T47D (cell line): ENCODE measurements at regions not wholly inside any gene's neighbourhood (a gene's known extent, or its start where the extent isn't known, plus 50 kb on each side); places are given as distances from the start of the nearest gene placed in this dataset.

ENCODE experiments used
- DNase-seq, 2 experiments: peaks; one replicate each; pipeline versions ENCODE4 v3.0.0 to v3.0.0-alpha.2; 2011 to 2012; ENCODE audit warnings: low read depth in 1 of 2, low spot score in 1 of 2
- JUND ChIP-seq: IDR thresholded peaks from 2 replicates; pipeline ENCODE4 v1.6.1; 2012; ENCODE audit warnings: low read depth
- in situ Hi-C: cut with HindIII; loops from 2 replicates; pipeline ENCODE4 v1.10.0; 2016; ENCODE audit warnings: low sequenced_read_pairs, low pct_unique_long_range_greater_than_20kb

DNA sequence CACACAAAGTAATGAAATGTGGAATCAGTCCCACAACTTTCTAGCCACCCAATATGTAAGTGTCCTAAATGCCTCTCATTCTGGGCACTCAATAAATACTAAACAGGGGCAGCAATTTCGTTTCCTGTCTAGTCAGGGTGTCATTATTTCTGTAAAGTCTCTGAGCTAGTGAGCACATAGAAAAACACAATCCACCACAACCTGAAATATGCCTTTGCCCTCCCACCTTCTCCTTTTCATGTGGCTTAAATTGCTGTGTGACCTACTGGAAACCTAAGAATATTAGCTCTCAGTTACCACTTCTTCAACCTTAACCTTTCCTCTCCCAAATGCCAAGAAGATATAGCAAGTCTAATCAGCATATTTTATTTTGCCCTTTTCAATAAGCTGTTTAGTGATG lies 456.3 kb upstream of the KCNMB2 start:
- in situ Hi-C loops, result no loop called here
- no peak for TF ChIP-seq JUND

GRCh38 chr3:178082326-178082906 lies 453.8 kb upstream of the KCNMB2 start:
- in situ Hi-C loops, result no loop called here
- TF ChIP-seq JUND, result no peak
- peak; percentile 34 to 92 for DNase-seq

More for the DNA sequence above, 456.3 kb upstream of the KCNMB2 start:
- no peak for DNase-seq

- in situ Hi-C loops, result no loop called here
- peak in 1 of 2 experiments; percentile 76 for DNase-seq
- no peak for TF ChIP-seq JUND
Observed at GRCh38 chr3:178083906-178084866, 452.1 kb upstream of the KCNMB2 start.

DNA sequence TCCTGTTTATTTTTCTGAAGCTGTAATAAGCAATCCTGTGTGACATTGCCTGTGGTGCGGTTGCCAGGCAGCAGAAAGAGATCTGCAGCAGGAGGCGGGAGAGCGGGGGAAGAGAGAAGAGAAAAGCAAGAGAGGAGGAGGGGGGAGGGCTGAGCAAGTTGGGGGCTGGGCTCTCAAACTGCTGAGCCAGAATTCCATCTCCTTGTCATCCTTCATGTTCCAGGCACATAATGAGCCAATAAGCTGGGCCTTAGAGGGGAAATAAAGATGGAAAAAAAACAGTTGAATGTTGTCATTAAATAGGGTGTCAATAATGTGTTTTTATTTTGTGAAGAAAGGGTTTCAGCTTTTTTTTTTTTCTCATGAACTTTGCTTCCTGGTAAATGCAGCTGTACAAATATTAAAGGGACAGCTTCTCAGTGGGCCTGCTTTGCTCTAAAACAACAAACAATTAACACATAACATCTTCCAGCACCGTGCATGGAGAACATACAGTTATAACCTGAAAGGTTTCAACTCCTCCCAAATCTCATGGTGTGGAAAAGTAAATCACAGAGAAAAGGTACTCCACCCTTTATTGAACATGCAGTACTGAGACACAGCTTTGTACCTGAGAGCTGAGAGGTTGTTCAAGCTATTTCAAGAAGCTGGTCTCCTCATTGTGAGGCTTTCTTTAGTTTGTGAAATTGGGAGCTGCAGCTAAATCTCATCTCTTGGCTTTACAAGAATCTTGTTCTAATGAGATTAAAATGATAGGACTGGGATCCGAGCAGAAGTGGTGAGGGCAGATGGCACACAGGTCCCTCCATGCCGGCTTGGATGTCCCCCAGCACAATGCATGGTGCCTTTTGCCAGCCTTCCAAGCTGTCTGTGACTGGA lies 451.1 kb upstream of the KCNMB2 start:
- in situ Hi-C loops, result no loop called here
- DNase-seq, result peak; percentile 33 to 91
- TF ChIP-seq JUND, result no peak

DNA sequence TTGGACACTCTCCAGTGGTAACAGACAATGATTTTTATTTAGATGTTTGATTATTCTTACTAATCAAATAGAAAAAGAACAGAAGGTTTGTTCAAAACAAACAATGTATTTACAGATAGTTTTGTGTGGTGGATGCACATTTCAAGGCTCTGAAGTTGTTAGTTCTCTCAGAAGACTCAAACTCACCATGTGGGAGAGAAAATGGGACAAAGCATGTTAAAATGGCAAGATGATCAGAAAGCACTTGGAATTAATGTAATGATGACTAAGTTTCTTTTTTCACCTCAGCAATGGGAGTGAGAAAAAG lies 450.5 kb upstream of the KCNMB2 start:
- in situ Hi-C loops, result no loop called here
- no peak for DNase-seq
- no peak for TF ChIP-seq JUND

- no peak for DNase-seq
- in situ Hi-C loops, result no loop called here
- TF ChIP-seq JUND, result no peak
Observed at GRCh38 chr3:178086144-178086825, 450.0 kb upstream of the KCNMB2 start.

- TF ChIP-seq JUND, result no peak
- in situ Hi-C loops, result no loop called here
- no peak for DNase-seq
Observed at GRCh38 chr3:178087376-178087775, 448.9 kb upstream of the KCNMB2 start.

DNA sequence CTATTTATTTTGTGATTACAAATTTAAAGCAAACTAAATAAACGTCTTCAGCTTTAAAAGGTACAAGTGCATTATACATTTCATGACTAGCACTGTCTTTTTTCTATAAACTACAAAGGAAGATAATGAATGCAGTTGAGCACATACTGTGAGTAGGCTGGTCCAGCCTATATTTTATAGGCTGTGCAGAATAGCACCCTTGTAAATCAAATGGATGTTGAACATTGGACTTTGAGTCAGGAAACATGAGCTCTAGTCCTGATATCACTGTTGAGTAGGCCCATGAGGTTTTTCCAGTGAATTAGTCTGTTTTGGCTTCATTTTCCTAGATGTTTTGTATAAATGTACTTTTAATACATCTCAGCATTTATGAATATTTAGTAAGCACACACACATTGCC lies 447.3 kb upstream of the KCNMB2 start:
- TF ChIP-seq JUND, result no peak
- no peak for DNase-seq
- in situ Hi-C loops, result no loop called here

DNA sequence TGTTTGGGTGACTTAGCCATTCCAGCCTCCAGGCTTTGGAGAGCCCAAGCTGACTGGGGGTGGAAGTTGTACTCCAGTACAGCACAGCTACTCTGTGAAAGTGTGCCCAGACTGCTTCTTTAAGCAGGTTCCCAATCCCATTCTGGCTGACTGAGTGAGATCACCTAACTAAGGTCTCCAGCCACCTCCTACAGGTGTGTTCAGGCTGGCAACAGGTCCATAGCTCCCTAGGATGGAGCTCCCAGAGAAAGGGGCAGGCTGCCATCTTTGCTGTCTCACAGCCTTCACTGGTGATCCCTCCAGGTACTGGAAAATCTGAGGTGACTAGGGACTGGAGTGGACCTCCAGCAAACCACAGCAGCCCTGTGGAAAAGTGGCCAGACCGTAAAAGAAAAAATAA lies 445.3 kb upstream of the KCNMB2 start:
- DNase-seq, result no peak
- in situ Hi-C loops, result no loop called here
- TF ChIP-seq JUND, result no peak

- TF ChIP-seq JUND, result no peak
- no peak for DNase-seq
- in situ Hi-C loops, result no loop called here
Observed at GRCh38 chr3:178095522-178095921, 440.7 kb upstream of the KCNMB2 start.

- in situ Hi-C loops, result no loop called here
- TF ChIP-seq JUND, result no peak
- no peak for DNase-seq
Observed at GRCh38 chr3:178096955-178097354, 439.3 kb upstream of the KCNMB2 start.

- DNase-seq, result no peak
- TF ChIP-seq JUND, result no peak
- in situ Hi-C loops, result no loop called here
Observed at GRCh38 chr3:178097576-178097975, 438.7 kb upstream of the KCNMB2 start.
